Sigmoid colon (tissue), 4 donors: ENCODE measurements at regions not wholly inside any gene's neighbourhood (a gene's known extent, or its start where the extent isn't known, plus 50 kb on each side); places are given as distances from the start of the nearest gene placed in this dataset.

Experiments
- CTCF ChIP-seq, 4 experiments: fragments of 450-650 bp in 3 of 4; fragments of 200-600 bp in 1 of 4; IDR thresholded peaks; one replicate each; pipeline ENCODE4 v1.5.1; 2016 to 2019; ENCODE audit warnings: antibody characterized with exemption in 4 of 4, mild to moderate bottlenecking in 3 of 4, moderate library complexity in 2 of 4
- EP300 ChIP-seq, 4 donors: sonication (generic); formaldehyde crosslinking; IDR thresholded peaks; one replicate each; pipeline ENCODE4 v1.6.1; 2017; ENCODE audit warnings: antibody characterized with exemption in 4 of 4
- POLR2A ChIP-seq, 2 donors: fragments of 450-650 bp; IDR thresholded peaks; one replicate each; pipeline ENCODE4 v1.6.1; 2016; ENCODE audit warnings: antibody characterized with exemption in 2 of 2, mild to moderate bottlenecking in 2 of 2, moderate library complexity in 2 of 2
- POLR2AphosphoS5 ChIP-seq, 4 donors: sonication (generic); formaldehyde crosslinking; IDR thresholded peaks; one replicate each; pipeline ENCODE4 v1.6.1; 2017; ENCODE audit warnings: antibody characterized with exemption in 4 of 4

- TF ChIP-seq CTCF (IDR thresholded peaks at IDR 0.05) (no peak), POLR2A (IDR thresholded peaks at IDR 0.05) (no peak), POLR2AphosphoS5 (IDR thresholded peaks at IDR 0.05) (no peak), EP300 (IDR thresholded peaks at IDR 0.05) (no peak)
Observed at GRCh38 chr18:24869285-24869684, 408.8 kb downstream of the HRH4 start.
